ENCODE measurements at regions not wholly inside any gene's neighbourhood (a gene's known extent, or its start where the extent isn't known, plus 50 kb on each side); places are given as distances from the start of the nearest gene placed in this dataset.

DNA sequence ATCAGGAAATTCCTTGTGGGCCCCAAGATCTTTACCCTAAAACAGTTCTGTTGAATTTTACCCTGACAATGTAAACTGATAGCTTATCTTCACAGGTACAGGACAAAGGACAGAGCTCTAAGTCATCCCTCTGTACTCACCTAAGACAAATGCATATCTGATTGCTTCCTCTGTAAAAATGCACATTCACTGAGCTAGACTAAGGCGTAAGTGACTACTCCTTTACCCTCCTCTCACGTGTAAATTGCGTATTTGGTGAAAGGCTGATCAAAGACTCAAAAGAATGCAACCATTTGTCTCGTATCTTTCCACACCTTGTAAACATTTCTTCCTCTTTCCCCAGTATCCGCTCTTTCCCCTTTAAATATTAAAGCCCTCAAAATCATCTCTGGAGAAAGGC, 80.6 kb upstream of the LRCH1 start:
- no peak for TF ChIP-seq POLR2A (IDR thresholded peaks at IDR 0.05)
- no peak for TF ChIP-seq CTCF (IDR thresholded peaks at IDR 0.05)
- no peak for TF ChIP-seq EP300 (IDR thresholded peaks at IDR 0.05; ENCODE audit: low read depth)
- no peak for TF ChIP-seq POLR2AphosphoS5 (IDR thresholded peaks at IDR 0.05)
